Neural cell (in vitro differentiated cells): ENCODE measurements at regions not wholly inside any gene's neighbourhood (a gene's known extent, or its start where the extent isn't known, plus 50 kb on each side); places are given as distances from the start of the nearest gene placed in this dataset.

ENCODE experiments used
- CTCF ChIP-seq: fragments of 450-650 bp; IDR thresholded peaks from 2 replicates; pipeline ENCODE4 v1.5.1; 2014; ENCODE audit warnings: antibody characterized with exemption, mild to moderate bottlenecking, moderate library complexity; ENCODE audit not compliant: poor library complexity, severe bottlenecking
- EP300 ChIP-seq: fragments of 450-650 bp; conservative IDR thresholded peaks from 2 replicates; pipeline ENCODE4 v1.6.1; 2014; ENCODE audit warnings: antibody characterized with exemption, mild to moderate bottlenecking, moderate library complexity; ENCODE audit not compliant: poor library complexity, severe bottlenecking

DNA sequence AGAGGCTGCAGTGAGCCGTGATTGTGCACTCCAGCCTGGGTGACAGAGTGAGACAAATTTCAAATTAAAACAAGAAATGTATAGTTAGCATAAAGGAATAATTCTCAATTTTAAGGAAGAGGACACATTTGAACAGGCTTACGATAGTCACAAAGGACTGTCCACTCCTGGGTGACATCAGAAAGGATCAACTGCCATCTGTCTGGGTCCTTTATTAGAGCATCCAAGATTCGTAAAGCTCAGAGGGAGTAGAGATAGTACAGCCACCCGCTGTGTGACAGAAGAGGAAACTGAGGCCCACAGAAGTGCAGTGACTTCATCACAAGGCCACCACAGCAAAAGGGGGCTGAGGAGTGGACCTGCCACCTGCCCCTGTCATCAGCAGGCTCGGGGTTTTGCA, 149.3 kb upstream of the RBPJ start:
- no peak for TF ChIP-seq EP300
- no peak for TF ChIP-seq CTCF
